ENCODE measurements at regions not wholly inside any gene's neighbourhood (a gene's known extent, or its start where the extent isn't known, plus 50 kb on each side); places are given as distances from the start of the nearest gene placed in this dataset.

- no peak for TF ChIP-seq ZNF274 (IDR thresholded peaks at IDR 0.05; ENCODE audit: low read depth, low read length)
- no peak for TF ChIP-seq SUZ12 (IDR thresholded peaks at IDR 0.05; ENCODE audit: extremely low read depth, insufficient read depth, insufficient read length)
These were observed 160.2 kb upstream of the CCDC150 start for GRCh38 chr2:196479350-196479749.
